Ureter (tissue), 1 donor: ENCODE measurements at regions not wholly inside any gene's neighbourhood (a gene's known extent, or its start where the extent isn't known, plus 50 kb on each side); places are given as distances from the start of the nearest gene placed in this dataset.

Experiments
- DNase-seq: peaks from one replicate; pipeline ENCODE4 v3.0.0-alpha.2; 2020; ENCODE audit warnings: low spot score
- donor health status: DM: yes; HTN: yes; CAD: no.

DNA sequence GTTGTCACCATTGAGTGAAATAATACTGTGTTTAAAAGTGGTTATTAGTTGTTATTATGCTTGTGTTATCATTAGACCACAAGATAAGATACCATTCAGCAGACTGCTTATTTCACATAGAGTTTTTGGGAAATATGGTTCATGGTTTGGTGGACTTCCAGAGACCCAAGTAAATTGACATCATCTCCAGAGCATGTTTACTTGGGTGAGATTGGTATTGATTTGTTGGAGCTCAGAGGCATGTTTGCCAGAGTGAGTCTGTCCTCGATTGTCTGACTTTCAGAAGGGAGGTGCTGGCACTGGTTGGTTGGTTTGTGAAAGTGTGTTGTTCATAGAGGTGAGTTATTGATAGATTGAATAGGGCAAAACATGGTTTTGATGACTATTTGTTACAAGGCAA, 291.4 kb downstream of the TGFB2 start:
- no peak for DNase-seq

DNA sequence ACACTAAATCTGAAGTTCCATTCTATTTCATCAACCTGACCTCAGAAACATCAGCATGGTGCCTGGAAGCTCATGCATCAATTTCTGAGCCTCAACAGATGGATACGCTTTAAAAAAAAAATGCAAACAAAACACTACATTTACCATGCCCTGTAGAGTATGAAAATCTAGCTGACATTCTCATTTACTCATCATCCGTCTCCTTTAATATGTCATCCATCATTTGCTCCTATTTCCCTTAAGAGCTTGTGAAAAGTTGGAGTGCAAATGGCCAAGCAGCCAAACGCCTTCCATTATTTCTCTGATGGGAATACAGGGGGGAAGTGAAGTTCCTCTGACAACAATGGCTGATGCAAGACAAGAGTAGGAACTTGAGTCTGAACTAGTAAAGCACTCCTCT, 295.0 kb downstream of the TGFB2 start:
- DNase-seq = no peak

DNA sequence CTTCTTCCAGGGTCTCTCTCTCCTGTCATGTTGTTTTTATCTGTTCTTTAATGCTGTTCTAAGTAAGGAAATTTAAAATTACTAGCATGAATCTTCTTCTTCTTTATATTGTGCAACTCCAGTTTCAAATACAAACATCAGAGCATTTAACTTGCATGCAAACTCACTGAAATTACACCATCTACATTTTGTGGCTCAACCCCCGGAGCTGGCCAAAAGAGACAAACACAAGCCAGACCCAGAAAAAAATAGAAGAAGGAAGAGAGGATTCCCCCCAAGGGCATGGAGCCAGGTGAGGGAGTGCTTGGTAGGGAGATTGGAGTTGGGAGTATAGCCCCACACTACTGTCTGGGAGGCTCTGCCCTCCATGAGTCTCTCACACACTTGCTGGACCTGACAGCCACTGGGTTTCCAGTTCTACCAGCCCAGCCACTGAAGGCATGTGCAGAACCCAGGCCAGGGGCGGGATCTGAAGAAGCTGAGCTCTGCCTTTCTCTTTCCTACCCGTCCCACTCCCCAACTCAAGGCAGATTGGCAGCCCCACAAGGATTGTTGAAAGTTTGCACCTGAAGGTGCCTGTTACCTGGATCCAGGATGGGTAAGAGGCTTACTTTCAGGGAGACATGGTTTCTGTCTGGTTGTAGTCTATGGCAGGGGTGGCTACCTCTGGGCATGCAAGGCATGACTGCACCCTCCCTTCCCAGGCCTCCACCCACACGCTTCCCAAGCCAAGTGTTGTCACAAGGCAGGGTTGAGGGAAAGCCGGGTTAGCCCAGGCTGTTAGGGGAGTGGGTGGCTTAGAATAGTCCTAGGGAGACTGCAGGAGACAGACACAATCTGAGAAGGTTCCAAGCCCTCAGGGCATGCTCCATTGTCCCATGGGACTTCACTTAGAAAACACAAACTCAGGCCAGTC, 297.2 kb downstream of the TGFB2 start:
- no peak for DNase-seq

DNA sequence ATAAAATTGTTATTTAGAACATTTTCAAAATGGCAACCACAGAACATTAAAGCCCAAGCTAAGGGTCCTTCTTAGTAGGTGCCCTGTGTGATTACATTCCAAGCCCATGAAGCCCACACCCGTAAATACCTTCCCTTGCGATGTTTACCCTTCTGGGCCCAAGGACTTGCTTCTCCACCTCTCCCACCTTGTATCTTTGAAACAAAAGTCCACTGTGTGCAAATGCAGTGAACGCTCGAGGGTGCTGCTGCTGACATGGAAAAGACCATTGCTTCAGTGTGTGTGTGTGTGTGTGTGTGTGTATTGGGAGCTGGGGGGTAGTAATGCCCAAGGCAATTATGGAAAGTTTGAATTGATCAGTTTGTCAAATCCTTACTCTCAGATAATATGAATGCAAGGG, 298.1 kb downstream of the TGFB2 start:
- no peak for DNase-seq

DNA sequence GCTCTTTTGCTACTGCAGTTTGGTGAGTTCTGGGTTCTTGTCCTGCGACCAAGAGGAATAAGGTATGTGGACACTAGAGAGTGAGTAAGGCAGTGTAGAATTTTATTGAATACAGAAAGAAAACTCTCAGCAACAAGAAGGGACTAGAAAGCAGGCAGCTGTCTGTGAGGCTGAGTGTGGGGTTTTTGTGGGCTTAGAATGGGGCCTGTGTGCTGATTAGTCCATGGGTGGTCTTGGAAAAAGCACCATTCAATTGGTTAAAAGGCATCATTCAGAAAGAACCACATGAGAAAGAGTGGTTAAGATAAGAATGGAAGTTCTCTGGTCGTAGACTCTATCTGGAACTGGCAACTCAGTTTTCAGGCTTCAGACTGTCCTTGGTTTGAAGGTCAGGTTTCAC, 298.8 kb downstream of the TGFB2 start:
- DNase-seq = no peak

DNA sequence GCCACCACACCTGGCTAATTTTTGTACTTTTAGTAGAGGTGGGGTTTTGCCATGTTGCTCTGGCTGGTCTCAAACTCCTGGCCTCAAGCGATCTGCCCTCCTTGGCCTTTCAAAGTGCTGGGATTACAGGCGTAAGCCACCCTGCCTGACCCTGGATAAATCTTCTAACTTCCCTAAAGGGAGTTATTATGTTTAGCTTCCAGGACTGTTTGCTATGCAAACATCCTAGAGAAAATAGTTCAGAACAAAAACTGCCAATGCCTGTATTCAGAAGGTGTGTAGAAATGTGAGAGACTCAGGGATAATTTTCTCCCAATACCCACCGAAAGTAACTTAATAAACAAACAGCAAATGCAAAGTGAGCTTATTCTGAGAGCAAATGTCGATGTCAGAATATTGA, 301.2 kb downstream of the TGFB2 start:
- no peak for DNase-seq

DNA sequence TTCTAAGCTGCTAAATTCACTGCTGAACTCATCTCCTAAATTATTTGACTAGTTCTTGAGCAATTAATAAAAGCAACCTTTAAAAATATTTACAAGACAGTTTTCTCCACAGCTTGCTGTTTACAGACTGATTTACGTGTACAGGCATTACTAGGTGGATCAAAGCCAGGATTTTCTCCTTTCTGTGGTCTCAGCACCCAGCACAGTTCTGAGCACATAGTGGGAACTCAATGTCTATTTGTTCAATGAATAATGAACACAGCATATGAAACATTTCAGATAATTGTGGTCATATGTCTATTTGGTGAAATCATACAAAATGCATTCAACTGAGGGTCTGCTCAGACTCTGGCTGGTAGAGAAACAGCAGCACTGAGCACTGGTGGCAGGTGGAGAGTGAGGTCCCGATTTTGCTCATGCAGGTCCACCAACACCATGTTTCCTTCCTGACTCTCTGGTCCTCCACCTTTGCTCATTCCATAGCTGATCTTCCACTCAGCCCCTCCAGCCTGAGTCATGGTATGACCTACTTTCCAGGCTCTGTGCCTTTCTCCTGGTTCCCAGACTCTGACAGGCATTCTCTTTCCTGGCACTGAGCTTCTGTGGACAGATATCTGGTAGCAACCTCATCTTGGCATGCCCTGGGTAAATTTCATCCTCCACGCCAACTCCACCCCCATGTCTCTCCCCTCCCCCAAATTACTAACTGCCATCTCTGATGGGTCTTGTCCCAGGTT, 311.3 kb downstream of the TGFB2 start:
- no peak for DNase-seq

DNA sequence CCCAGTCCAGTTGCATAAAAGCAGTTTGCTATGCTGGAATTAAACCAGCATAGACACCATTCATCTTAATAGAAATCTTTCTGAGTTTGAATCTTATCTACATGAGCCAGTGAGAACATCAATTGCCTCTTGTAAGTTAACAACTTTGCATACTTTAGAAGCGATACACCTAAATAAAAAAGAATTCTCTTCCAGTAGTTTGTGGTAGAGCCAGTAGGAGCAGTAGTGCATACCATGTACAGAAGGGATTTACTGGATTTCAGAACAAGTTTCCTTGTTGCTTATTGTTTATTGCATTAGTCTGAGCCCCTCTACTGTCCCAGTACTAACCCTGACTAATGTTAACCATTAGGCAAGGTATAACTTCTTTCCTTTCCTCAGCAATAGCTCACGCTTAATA, 313.1 kb downstream of the TGFB2 start:
- no peak for DNase-seq

DNA sequence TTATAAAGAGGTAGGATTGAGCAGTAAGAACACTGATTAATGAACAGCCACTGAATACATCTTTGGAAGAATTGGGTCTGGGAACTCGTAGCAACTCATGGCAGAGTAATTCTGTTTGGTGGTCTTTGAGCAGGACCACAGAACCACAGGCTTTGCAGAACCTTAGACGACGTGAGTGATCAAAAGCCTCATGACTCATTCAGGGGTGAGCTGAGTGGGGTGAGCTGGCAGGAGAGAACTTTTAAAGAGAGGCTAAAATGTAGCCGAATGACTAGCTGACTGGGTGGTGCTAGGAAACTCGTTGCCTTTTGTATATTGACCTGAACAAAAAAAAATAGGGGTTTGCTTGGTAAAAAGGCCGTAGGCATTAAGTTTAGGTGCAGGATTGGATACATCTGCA, 313.8 kb downstream of the TGFB2 start:
- no peak for DNase-seq

DNA sequence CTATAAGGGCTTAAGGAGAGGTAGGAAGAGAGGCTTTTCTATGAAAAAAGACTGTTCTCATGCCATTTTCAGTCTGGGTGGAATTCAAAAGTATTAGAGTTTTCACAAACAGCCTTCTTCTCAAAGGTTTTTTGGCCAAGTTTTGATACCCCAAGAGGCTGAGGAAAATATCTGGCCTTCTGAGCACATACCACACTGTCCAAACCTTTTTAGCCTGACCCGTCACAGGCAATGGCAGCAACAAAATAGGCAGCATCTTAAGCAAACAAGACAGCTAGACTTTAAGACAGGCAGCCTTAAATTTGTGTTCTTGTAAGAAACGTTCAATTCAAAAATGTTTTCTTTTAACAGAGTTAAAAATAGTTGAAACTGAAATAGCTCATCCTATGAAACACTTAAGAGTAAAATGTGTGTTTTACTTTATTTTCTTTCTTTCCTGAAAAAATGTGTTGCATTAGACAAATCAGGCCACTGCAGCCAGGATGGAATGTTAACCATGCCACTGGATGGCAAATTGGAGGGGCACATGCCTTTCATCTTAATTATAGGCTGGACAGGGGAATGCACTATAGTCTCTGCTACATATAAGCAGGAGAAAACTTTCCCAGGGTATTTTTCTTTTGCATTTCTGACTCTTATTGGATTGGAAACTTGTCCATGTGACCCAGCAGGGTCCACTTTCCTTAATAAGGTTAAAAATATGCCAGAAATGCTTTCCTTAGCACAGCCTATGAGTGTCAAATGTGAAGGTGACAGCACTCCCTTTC, 315.0 kb downstream of the TGFB2 start:
- no peak for DNase-seq

DNA sequence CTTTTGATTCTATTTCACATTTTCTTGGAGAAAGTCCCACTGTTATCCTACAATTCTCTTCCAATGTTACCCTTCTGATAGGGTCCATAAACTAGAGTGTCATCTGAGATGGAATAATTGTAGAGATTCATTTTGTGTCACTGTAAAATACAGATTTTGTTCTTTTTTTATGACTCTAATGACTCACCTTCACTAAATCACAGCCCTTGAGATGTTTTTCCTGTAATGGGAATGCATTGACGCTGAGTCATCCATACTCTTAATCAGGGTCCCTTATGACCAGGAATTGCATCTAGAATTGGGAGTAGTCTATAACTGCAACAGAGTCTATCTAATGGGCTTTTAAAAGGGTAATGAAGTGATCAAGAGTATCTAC, 315.5 kb downstream of the TGFB2 start:
- no peak for DNase-seq

DNA sequence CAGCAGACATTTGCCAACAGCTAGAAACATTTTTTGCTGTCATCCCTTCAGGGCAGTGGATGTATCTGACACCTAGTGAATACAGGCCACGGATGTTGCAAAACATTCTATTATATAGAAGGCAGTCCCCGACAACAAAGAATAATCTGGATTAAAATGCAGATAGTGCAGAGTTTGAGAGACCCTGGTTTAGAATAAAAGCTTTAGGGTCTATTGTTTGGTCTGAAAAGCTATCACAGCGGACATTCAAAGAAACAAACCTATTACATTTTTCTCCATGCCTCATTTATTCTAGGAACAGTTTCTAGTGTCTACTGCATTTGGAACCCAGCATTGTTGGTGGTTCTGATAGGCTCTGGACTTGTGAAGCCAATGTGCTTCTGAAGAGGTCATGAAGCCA, 316.3 kb downstream of the TGFB2 start:
- no peak for DNase-seq

DNA sequence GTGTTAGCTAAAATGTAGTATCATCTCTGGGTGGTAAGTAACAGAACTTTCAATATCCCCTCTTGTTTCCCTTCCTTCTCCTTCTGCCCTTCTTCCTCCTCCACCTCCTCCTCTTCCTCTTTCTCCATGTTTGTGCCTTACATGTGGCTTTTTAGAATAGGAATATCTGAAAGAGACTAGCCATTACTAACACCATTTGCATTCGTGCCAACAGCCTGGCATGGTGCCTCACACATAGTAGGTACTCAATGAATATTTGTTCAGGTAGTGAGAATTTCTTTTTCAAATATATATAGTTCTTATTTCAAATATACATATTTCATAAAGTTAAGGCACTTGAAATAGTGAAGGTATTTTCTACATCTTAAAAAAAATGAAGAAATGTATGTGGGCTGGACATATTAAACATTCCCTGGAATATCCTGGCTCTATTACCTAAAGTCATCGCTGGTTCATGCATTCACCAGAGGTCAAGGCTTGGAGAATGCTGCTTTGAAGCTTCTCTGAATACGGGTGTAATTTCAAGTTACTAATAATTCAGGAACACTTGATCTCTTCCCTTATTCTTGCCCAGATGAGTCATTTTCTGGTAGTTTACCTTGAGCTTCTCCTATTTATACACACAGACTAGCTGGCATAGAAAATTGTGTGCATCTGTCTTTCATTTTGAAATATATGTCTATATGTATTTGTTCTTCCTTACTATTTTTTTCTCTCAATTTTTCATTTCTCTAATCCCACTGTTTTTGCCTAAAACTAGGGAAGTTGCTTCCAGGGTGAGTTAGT, 319.4 kb downstream of the TGFB2 start:
- DNase-seq = no peak

DNA sequence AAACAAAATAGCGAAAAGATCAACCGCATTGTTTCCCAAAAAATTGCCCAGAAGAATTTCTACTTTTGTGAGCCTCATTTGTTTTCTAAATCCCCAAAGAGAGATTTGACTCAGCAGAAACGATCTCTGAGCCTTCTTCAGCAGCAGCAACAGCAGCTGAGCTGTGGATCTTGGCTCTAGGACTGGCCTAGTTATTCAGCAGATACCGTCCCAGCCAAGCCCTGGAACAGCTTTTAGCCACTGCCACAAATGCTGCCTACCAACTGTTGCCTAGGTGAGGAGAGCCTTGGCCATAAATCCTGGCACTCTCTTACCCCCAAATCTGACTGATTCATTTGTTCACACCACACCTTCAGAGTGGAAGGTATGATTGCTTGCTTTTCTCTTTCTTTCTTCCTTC, 320.1 kb downstream of the TGFB2 start:
- DNase-seq = peak; percentile 55

DNA sequence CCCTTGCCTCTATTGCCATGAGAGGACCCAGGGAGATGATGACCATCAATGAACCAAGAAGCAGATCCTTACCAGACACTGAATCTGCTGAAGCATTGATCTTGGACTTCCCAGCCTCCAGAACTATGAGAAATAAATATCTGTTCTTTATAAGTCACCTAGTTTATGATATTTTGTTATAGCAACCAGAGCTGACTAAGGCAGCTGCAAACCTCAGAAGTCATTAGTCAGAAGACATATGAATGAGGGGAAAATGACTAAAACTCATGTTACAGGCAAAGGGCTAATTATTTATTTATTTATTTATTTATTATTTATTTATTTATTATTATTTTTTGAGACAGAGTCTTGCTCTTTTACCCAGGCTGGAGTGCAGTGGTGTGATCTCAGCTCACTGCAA, 321.1 kb downstream of the TGFB2 start:
- DNase-seq = no peak

DNA sequence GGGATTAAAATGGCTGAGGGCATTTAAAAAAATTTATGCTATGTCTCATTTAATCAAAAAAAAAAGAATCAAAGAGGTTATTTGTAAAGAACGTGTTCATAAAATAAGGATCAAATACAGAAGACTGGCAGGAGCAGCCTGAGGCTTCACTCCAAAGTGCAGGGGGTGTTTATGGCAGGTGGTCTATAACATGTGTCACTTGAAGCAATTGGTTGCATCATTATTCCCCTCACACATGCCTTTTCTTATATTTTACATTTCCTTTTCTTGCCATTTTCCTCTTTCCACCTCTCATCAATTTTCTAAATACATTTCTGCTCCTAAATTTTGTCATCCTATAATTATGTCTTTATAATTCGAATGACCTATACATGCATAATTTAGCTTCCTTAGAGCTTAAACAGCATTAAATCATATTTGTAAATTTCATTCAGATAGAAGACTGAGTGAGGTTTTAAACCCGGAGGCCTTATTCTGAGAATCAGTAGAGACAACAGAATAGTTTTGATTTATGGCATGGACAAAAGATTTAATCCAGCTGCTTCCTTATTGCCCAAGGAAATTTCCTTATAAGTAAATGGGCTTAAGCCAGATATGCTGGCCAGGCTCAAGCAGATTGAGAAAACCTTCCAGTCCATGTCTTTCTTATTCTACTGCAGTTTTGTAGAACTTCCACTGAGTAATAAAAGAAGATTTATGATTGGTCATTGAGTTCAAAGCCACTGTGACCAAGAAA, 322.8 kb downstream of the TGFB2 start:
- no peak for DNase-seq

DNA sequence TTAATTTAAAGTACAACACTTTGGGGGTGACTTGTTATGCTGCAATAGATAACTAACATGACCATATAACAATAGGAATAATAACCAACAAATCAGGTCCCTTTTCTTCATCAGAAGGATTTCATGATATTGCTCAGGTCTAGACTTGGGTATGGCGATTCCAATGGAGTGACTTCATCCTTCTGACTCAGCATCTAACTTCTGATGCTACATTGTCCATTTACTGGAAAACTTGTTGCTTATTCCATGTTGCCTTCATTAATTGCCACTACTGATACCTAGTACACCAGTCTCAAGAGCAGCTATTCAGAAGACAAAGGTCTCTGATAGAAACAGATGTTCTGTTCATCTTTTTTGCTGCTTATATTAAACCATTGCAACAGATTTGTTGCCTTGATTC, 324.3 kb downstream of the TGFB2 start:
- no peak for DNase-seq

DNA sequence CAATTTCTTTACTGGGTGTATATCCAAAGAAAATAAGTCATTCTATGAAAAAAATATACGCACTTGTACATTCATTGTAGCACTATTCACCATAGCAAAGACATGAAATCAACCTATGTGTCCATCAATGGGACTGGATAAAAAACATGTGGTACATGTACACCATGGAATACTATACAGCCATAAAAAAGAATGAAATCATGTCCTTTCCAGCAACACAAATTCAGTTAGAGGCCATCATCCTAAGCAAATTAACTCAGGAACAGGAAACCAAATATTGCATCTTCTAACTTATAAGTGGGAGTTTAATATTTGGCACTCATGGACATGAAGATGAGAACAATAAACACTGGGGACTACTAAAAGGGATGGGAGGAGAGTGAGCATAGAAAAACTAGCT, 325.7 kb downstream of the TGFB2 start:
- DNase-seq = no peak

DNA sequence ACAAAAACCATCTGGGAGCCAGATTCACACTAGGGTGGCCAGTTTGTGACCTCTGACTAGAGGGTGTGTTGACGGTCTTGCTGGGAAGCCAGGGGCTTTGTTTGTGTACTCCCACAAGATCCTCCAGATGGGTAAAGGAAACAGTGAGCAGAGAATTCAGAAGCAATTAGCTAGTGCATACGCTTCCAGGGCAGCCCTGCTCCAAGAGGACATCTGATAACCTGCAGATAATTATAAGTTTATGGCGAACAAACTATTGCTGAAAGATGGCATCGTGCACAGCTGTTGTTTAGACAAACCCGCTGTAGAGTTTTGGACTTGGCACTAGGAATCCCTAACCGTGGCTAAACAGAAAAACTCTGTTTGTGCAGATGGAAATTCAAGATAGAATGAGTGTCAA, 326.4 kb downstream of the TGFB2 start:
- no peak for DNase-seq

DNA sequence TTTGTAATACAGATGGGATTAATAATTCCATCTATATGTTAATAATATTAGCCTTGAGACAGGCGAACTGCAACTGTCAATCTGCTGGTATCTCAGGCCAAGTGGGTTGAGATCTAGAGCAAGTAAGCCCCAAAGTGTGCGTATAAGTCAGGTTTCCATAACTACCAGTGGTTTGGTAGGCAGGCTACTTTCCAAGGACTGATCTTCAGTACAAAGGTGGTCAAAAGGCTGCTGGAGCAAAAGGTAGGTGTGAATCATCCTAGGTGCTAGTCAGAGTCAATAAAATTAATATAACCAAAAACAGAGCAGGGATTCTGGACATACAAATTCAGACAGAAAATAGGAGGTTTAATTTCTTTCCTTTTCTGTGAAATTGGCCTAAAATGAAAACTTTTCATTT, 328.0 kb downstream of the TGFB2 start:
- DNase-seq = no peak

DNA sequence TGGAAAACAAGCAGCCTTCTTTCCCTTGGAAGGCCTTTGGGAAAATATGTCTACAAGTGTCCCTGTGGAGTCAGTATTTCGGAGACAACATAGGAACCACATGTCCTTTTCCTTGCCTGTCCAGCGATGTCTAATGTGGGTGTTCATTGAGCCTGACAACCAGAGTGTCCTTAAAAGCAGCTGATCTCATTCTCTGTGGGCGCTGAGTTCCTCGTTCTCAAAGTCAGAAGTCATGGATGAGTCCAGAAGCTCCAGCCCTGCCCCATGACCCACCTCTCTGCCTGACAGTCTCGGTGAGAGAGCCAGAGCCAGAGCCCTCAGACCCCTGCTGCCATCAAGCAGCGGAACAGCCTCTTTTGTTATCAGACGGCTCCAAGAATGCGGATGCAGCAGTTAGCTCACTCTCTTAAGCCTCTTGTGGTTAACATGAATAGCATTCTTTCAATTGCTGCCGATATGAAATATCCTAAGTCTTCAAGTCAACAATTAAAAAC, 329.2 kb downstream of the TGFB2 start:
- DNase-seq = no peak
